NOMO-1 treated with DMSO at 0.1 percent for 48 hours (cell line): ENCODE measurements at regions not wholly inside any gene's neighbourhood (a gene's known extent, or its start where the extent isn't known, plus 50 kb on each side); places are given as distances from the start of the nearest gene placed in this dataset.

Experiments used
- DNase-seq: peaks from one replicate; lab custom pipeline; 2025; ENCODE audit not compliant: unreplicated experiment; lab: John Stamatoyannopoulos, UW

DNA sequence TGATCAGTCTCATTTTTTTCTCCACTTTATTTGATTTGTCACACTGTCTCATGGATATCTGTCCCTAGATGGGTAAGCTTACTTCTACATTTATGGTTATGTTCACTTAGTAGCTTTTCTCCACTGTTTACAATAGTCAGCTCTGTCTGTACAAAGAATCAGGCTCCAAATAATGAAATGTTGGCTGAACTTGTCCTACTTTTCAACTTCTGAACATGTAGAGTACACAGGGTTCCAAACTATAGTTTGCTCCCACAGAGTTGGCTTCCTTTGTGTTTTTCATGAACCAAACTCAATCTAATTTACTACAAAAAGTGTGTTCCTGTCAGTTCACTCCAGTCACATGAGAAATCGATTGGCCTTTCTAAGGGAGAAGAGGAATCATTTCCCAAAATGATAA lies 175.0 kb downstream of the CCDC71L start:
- DNase-seq, result no peak

- DNase-seq, result no peak
Measured at GRCh38 chr7:106485031-106485551, 175.9 kb downstream of the CCDC71L start.

GRCh38 chr7:106484562-106484961 lies 176.4 kb downstream of the CCDC71L start:
- peak; percentile 10 for DNase-seq

DNA sequence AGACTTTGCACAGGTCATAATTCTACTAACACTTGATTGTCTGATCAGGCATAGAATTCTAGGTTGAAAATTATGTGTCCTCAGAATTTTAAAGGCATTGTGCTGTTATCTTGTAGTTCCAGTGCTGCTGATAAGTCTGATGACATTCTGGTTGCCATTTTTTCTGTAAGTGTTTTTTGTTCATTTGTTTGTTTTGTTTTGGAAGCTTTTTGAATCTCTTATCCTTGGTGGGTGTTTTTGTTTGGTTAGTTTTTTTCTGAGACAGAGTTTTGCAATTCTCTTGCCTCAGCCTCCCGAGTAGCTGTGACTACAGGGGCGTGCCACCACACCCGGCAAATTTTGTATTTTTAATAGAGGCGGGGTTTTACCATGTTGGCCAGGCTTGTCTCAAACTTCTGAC lies 178.9 kb downstream of the CCDC71L start:
- no peak for DNase-seq

DNA sequence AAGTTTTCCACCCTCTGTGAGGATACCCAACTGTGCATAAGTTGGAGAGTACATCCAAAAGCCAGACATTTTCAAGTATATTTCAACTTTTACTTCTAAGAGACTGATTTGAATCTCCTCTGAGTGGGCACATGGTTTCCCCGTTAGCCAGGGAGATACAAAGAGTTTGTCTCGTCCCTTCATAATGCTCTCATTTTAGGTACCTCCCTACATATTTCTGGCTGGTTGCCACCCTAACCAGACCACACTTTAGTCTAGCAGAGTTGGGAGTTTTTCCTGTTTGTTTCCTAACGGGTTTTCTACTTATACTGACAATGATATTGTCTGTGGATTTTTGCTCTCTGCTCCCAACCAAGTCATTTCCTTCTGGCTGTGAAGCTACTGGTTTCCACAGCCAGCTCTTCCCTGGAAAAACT lies 180.3 kb downstream of the CCDC71L start:
- no peak for DNase-seq

DNA sequence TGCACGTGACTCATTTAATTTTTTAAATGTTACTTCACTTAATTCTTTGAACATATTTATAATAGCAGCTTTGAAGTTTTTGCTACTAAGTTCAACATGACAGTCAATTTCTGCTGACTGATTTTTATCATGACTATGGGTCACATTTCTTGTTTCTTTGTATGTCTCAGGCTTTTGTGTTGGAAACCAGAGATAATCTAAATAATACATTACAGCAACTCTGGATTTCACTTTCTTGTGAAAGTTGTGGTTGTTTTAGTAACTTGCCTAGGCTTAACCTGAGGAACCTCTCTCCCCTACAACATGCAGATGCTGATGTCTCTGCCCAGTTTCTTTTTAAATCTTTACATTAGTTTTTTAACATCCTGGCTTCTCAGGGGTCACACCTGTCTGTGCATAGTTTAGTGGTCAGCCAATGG lies 180.8 kb downstream of the CCDC71L start:
- no peak for DNase-seq

DNA sequence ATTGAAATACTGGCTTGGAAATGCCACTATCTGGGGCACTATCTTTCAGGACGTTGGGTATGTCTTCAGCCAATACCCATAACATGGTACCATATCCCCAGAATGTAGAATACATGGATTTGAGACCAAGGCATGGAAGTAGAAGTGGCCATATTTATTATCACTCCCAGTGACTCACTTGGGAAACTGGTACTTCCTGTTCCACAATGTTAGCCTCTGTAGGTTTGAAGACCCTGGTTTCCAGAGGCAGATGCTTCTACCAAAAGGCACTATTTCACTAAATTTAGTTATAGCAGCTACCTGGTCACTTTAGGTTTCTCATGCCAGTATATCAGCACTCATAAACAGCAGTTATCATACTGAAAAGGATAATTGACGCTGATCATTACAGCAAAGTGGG lies 184.2 kb downstream of the CCDC71L start:
- no peak for DNase-seq

DNA sequence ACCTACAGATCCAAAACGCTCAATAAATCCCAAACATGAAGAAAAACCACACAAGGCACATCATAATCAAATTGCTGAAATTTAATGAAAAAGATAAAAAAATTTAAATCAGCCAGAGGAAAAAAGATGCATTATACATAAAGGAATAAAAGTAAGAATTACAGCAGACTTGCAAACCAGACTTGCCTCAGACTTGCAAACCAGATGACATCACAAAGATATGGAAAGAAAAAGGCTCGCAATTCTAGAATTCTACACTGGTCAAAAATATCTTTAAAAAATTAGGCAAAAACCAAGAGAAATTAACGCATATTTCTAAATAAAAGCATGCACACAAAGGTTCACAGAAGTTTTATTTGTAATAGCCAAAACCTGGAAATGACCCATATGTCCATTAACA lies 188.0 kb upstream of the NAMPT start:
- DNase-seq, result no peak

GRCh38 chr7:106471686-106472440 lies 187.1 kb upstream of the NAMPT start:
- DNase-seq, result no peak

GRCh38 chr7:106471021-106471420 lies 186.2 kb upstream of the NAMPT start:
- no peak for DNase-seq

DNA sequence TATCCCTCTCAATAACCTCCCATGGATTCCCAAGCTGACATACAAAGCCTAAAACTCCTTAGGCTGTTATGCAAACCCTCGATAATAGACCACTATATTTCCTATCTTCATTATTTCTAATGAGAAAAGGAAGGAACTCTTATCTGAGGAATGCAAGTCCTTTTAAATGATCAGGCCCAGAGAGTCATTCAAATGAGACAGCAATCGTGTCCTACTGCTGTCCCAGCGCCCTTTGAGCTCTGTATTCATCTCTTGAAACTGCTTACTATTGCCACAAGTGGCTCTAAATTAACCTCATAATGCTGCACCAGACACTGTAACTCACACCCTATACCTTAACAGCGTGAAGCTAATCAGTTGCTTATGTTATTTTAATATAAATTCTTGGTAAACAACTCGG lies 182.1 kb upstream of the NAMPT start:
- no peak for DNase-seq

GRCh38 chr7:106465704-106466468 lies 181.1 kb upstream of the NAMPT start:
- DNase-seq, result no peak

- DNase-seq, result no peak
Measured at GRCh38 chr7:106464651-106465050, 179.9 kb upstream of the NAMPT start.

- DNase-seq, result no peak
Measured at GRCh38 chr7:106463851-106464611, 179.2 kb upstream of the NAMPT start.

GRCh38 chr7:106462914-106463482 lies 178.2 kb upstream of the NAMPT start:
- DNase-seq, result no peak

DNA sequence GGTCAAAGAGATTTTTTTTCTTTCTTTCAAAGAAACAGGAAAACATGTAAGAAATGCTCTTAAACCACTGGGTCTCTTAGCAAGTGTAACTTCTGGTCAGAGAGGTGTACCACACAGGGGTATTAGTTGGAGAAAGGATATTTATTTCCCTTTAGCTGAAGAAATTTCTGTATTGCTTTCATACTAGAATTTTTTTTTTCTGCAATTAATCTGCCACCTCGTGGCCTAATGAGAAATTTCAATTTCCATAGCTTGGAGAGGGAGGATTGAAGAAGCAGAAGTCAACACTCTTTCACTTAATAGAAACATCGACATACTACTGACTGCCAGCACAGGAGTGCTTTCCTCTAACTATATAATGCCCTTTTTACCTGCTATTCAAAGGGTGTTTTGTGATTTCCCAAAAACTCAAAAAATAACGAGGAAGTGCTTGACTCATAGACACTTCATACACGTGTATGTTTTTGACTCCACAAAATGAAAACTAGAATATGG lies 177.6 kb upstream of the NAMPT start:
- peak; percentile 47 for DNase-seq

DNA sequence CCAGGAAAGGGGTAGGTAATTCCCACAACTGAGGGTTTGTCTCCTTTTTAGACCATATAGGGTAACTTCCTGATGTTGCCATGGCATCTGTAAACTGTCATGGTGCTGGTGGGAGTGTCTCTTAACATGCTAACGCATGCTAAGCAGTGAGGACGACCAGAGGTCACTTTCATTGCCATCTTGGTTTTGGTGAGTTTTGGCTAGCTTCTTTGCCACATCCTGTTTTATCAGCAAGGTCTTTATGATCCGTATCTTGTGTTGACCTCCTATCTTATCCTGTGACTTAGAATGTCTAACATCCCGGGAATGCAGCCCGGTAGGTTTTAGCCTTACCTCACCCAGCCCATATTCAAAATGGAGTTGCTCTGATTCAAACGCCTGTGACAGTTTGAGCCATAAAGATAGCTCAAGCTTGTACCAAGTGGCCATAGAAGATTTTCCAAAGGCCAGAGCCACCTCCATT lies 176.0 kb upstream of the NAMPT start:
- DNase-seq, result no peak

- no peak for DNase-seq
Measured at GRCh38 chr7:106459397-106460072, 174.8 kb upstream of the NAMPT start.

GRCh38 chr7:106457678-106458077 lies 172.9 kb upstream of the NAMPT start:
- no peak for DNase-seq

DNA sequence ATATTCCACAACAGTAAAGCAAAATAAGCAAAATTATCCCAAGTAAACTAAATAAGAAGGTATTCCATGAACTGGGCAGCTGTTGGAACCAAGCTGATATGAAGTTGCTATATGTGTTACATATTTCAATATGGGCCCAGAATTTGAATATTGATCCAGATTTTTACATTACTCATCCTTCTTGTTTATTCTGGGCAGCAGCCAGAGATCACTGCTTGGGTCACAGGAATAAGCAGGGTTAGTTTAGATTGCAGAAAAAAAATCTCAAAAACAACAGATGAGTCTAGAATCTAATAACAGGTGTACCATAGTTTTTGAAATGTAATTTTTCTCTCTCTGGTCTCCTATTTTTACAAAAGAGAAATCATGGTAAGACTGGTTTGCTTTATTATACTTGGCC lies 171.5 kb upstream of the NAMPT start:
- DNase-seq, result no peak
